ENCODE measurements at regions not wholly inside any gene's neighbourhood (a gene's known extent, or its start where the extent isn't known, plus 50 kb on each side); places are given as distances from the start of the nearest gene placed in this dataset.

DNA sequence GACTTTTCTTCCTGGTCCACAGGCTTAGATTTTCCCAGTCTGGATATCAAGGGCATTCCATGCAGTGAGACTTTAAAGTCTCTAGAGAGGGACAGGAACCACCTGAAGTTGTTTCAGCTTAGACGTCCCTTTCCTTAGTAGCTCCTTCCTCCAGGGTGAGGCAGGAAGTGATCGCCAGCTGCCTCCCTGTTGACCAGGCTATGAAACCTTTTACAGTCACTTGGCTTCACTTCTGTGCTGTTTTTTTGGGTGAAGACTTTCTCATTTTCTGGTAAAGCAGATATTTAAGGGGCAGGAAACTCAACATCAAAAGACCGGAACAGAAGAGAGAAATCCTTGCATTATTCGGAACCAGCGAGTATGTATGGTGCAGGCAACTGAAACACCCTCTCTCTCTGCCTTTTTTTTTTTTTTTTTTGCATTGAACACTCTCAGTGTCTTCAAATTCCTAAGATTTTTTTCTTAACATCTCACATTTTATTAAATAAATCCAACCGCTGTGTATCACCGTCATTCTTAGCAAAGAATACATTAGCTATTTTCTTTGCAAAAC is 234.6 kb upstream of the IRF2BP2 start:
- Histone ChIP-seq H3K27ac (ENCODE audit: extremely low read depth, low read depth, low read length) (no peak overlapping the region), H3K4me3 (no peak overlapping the region), H3K79me2 (ENCODE audit: control insufficient read depth, insufficient read depth, low read length) (no peaks in the 10 kb centered on the region), H3K9ac (ENCODE audit: insufficient read depth in 1 of 2, low read depth in 2 of 2, low read length in 2 of 2) (no peak overlapping the region), H3K4me2 (ENCODE audit: insufficient read depth, low read length) (no peak overlapping the region), H2AFZ (ENCODE audit: low read depth, low read length) (peak overlapping the region; percentile 71), H3K4me1 (replicated peaks in 1 of 2; ENCODE audit: control insufficient read depth in 2 of 2, insufficient read depth in 2 of 2, low read length in 2 of 2) (peaks cover 13 to 59% of the 10 kb centered on the region in 2 experiments), H3K36me3 (ENCODE audit: control insufficient read depth, insufficient read depth, low read length) (no peaks in the 10 kb centered on the region), H3K27me3 (ENCODE audit: control insufficient read depth in 2 of 2, insufficient read depth in 2 of 2, low read length in 2 of 2) (no peaks in the 10 kb centered on the region), H4K20me1 (replicated peaks; ENCODE audit: control insufficient read depth, insufficient read depth, low read length) (no peaks in the 10 kb centered on the region), H3K9me3 (replicated peaks; ENCODE audit: control insufficient read depth, insufficient read depth, low read depth, low read length) (no peaks in the 10 kb centered on the region), H3K9me1 (ENCODE audit: control insufficient read depth, insufficient read depth, low read length) (no peaks in the 10 kb centered on the region)
- CTCF ChIA-PET (ENCODE audit: low intra/inter-chr PET ratio): no interaction called here
- DNase-seq (ENCODE audit: extremely low read depth in 1 of 4, low spot score in 3 of 4) (no peak), ATAC-seq (no peak), FAIRE-seq (no peak)
- in situ Hi-C loops (cut with MboI) (no loop called here), intact Hi-C loops (cut with micrococcal nuclease) (no loop called here)
- 0 out of 2 replicates have a peak, but pooled peaks have one; percentile 22 for TF ChIP-seq ZNF76 (CRISPR knock-in tag; IDR thresholded peaks at IDR 0.05; ENCODE audit: borderline replicate concordance)
- no peak for TF ChIP-seq HIVEP1 (CRISPR knock-in tag; IDR thresholded peaks at IDR 0.05)
- no peak for TF ChIP-seq TGIF2 (CRISPR knock-in tag; IDR thresholded peaks at IDR 0.05)
- TF ChIP-seq ARID3B (CRISPR knock-in tag; IDR thresholded peaks at IDR 0.05; ENCODE audit: borderline replicate concordance): 0 out of 2 replicates have a peak, but pooled peaks have one; percentile 41
- 0 out of 2 replicates have a peak, but pooled peaks have one; percentile 27 for TF ChIP-seq ETV1 (tag; conservative IDR thresholded peaks at IDR 0.05; ENCODE audit: low read depth)
- 0 out of 2 replicates have a peak, but pooled peaks have one; percentile 36 for TF ChIP-seq CUX1 (CRISPR knock-in tag; IDR thresholded peaks at IDR 0.05)
- 0 out of 2 replicates have a peak, but pooled peaks have one; percentile 21 for TF ChIP-seq ZNF311 (CRISPR knock-in tag; IDR thresholded peaks at IDR 0.05)
- peak; percentile 4 for TF ChIP-seq ZNF146 (CRISPR knock-in tag; IDR thresholded peaks at IDR 0.05; ENCODE audit: unreplicated experiment)
- 85% methylated on average over 7 of the region's 7 CpGs for WGBS (ENCODE audit: insufficient coverage, low coverage, missing lambda C conversion rate)
- POLR2A ChIA-PET: interaction anchor here (1.1 kb wide), 1 partner anchor 18 kb away, joined by 4 read pairs; no protein-coding TSS in a partner anchor
- BruUV-seq (replicated peaks): no TSS peak

All from K562 (cell line).